Lung (tissue), 11 donors: ENCODE measurements at regions not wholly inside any gene's neighbourhood (a gene's known extent, or its start where the extent isn't known, plus 50 kb on each side); places are given as distances from the start of the nearest gene placed in this dataset.

Source experiments
- ATAC-seq: fragments of 200-7000 bp; cut with Tn5 transposase; one replicate; pipeline ENCODE4 v1.9.1; 2020; ENCODE audit warnings: moderate number of reproducible peaks; ENCODE audit not compliant: insufficient read depth, low FRiP score
- DNase-seq, 3 donors: peaks; one replicate each; pipeline ENCODE4 v3.0.0-alpha.2; 2013 to 2017
- H3K27ac ChIP-seq, 2 donors: one replicate each; pipeline ENCODE4 v1.5.1; 2013; ENCODE audit warnings: mild to moderate bottlenecking in 2 of 2, moderate library complexity in 2 of 2, control low read depth in 1 of 2, inconsistent platforms in 1 of 2, low read depth in 1 of 2, low read length in 1 of 2
- H3K27me3 ChIP-seq, 3 donors: one replicate each; pipeline ENCODE4 v1.5.1; 2013; ENCODE audit warnings: low read length in 2 of 3; ENCODE audit not compliant: control insufficient read depth in 3 of 3, insufficient read depth in 3 of 3
- H3K36me3 ChIP-seq, 4 donors: one replicate each; pipeline ENCODE4 v1.5.1; 2013; ENCODE audit warnings: low read length in 4 of 4, mild to moderate bottlenecking in 1 of 4, moderate library complexity in 1 of 4; ENCODE audit not compliant: control insufficient read depth in 4 of 4, insufficient read depth in 4 of 4
- H3K4me1 ChIP-seq, 5 donors: one replicate each; pipeline ENCODE4 v1.5.1; 2013; ENCODE audit warnings: low read length in 5 of 5, mild to moderate bottlenecking in 2 of 5, moderate library complexity in 1 of 5; ENCODE audit not compliant: control insufficient read depth in 5 of 5, insufficient read depth in 5 of 5
- H3K4me3 ChIP-seq: one replicate; pipeline ENCODE4 v1.5.1; 2013; ENCODE audit warnings: mild to moderate bottlenecking, control low read depth, moderate library complexity
- H3K9ac ChIP-seq, 2 donors: one replicate each; pipeline ENCODE4 v1.5.1; 2013; ENCODE audit warnings: low read length in 2 of 2, control low read depth in 1 of 2; ENCODE audit not compliant: insufficient read depth in 1 of 2
- H3K9me3 ChIP-seq, 4 donors: one replicate each; pipeline ENCODE4 v1.5.1; 2013; ENCODE audit warnings: low read length in 3 of 4, mild to moderate bottlenecking in 1 of 4, moderate library complexity in 1 of 4; ENCODE audit not compliant: control insufficient read depth in 4 of 4, insufficient read depth in 3 of 4
- WGBS, 2 donors: extraction: QIAGEN DNeasy Blood & Tissue Kit; methylation state at CpG; one replicate each; pipeline ENCODE4 v1.1.7; 2013; 5-methylcytosine and 5-hydroxymethylcytosine counted together
- TF ChIP-seq, protein P1 (sequence below): IDR thresholded peaks from 2 replicates; pipeline ENCODE4 v1.5.1; 2012; ENCODE audit warnings: mild to moderate bottlenecking; ENCODE audit errors: control extremely low read depth, extremely low read depth
- donor health status: control.
- donor health status: control.
- donor health status: Bipolar disorder and iron deficiency.
- donor health status: healthy.
- donor health status: DM: yes; HTN: yes; CAD: no.

DNA sequence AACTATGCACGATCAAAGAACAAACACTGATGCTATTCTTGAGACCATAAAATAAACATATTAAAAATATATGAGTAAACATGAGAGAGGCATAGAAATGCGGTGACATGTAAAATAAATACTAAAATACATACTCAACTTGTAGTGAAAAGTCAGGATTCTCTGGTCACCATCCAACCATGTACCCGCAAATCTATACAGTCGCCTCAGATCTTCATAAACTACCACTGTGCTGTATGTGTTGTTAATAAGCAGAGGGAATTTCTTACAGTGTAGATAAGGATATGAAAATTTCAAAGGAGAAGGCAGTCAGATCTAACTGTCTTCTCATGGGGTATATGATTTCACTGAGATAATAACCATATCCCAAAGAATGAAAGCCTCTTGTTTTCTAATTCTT, 67.8 kb upstream of the FAM47B start:
- Histone ChIP-seq H3K36me3 (no peaks in the 10 kb centered on the region), H3K9me3 (peaks cover 0 to 3% (median 1%) of the 10 kb centered on the region in 4 donors), H3K27me3 (peaks cover 0 to 2% (median 0%) of the 10 kb centered on the region in 3 donors), H3K27ac (no peak overlapping the region), H3K4me3 (no peak overlapping the region), H3K4me1 (peaks cover 0 to 7% (median 0%) of the 10 kb centered on the region in 5 donors), H3K9ac (no peak overlapping the region)
- DNase-seq (peak in 2 of 3 donors; percentile 19 to 28), ATAC-seq (no peak)
- WGBS, 2 donors: 66 to 80% methylated on average over 4 of the region's 4 CpGs
- TF ChIP-seq, protein P1, sequence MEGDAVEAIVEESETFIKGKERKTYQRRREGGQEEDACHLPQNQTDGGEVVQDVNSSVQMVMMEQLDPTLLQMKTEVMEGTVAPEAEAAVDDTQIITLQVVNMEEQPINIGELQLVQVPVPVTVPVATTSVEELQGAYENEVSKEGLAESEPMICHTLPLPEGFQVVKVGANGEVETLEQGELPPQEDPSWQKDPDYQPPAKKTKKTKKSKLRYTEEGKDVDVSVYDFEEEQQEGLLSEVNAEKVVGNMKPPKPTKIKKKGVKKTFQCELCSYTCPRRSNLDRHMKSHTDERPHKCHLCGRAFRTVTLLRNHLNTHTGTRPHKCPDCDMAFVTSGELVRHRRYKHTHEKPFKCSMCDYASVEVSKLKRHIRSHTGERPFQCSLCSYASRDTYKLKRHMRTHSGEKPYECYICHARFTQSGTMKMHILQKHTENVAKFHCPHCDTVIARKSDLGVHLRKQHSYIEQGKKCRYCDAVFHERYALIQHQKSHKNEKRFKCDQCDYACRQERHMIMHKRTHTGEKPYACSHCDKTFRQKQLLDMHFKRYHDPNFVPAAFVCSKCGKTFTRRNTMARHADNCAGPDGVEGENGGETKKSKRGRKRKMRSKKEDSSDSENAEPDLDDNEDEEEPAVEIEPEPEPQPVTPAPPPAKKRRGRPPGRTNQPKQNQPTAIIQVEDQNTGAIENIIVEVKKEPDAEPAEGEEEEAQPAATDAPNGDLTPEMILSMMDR: no peak

DNA sequence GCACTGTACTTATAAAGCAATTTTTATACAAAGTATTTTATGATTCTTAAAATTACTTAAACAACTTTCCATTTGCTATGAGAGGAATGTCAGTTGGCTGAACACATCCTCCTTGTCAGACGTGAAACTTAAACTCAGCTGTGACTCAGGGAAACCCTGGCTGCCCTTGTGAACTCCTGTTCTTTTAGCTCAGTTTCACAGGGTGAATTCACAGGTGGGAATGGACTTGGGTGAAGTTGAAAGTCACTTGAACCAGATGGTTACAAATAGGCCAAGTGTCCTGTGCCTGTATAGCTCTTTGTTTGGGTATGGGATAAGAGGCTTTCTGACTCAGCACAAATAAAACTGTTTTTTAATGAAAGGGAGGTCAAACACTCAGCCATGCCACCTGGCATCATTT, 67.4 kb upstream of the FAM47B start:
- DNase-seq (peak; percentile 16 to 54 (median 39)), ATAC-seq (no peak)
- Histone ChIP-seq H3K9ac (no peak overlapping the region), H3K27ac (no peak overlapping the region), H3K4me1 (peaks cover 0 to 7% (median 0%) of the 10 kb centered on the region in 5 donors), H3K36me3 (no peaks in the 10 kb centered on the region), H3K27me3 (peaks cover 0 to 2% (median 0%) of the 10 kb centered on the region in 3 donors), H3K4me3 (no peak overlapping the region), H3K9me3 (peaks cover 0 to 3% (median 1%) of the 10 kb centered on the region in 4 donors)
- TF ChIP-seq, protein P1: no peak
- WGBS, 2 donors: 31 to 41% methylated on average over 1 of the region's 1 CpG

GRCh38 chrX:34877436-34877835, 65.2 kb upstream of the FAM47B start:
- H3K4me1 ChIP-seq: peaks cover 0 to 7% (median 0%) of the 10 kb centered on the region in 5 donors
- WGBS, 2 donors: 71 to 91% methylated on average over 1 of the region's 1 CpG
- no peak overlapping the region for H3K4me3 ChIP-seq
- peaks cover 0 to 2% (median 2%) of the 10 kb centered on the region in 3 donors for H3K27me3 ChIP-seq
- ATAC-seq: no peak
- H3K36me3 ChIP-seq: no peaks in the 10 kb centered on the region
- H3K9me3 ChIP-seq: no peaks in the 10 kb centered on the region
- TF ChIP-seq, protein P1: no peak
- H3K27ac ChIP-seq: no peak overlapping the region
- no peak overlapping the region for H3K9ac ChIP-seq
- DNase-seq: peak in 2 of 3 donors; percentile 47 to 49

DNA sequence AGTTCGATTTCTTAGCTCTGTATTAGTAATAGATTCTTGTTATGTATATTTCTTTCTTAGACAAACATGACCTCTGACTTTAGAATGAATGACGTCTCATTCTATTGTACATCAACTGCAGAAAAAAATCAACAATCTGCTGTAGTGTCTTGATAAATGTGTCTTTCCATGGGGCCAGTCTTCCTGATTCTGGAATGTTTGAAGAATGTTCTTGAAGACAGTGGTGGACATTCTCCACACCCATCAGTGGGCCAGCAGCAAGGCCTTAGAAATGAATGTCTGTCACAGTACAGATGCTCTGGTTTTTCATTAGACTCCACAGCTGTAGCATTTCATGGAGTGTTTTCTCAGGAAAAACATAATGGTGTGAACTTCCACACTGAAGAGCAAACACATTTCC, 63.2 kb upstream of the FAM47B start:
- WGBS, 2 donors: 58 to 79% methylated on average over 2 of the region's 2 CpGs
- H3K4me1 ChIP-seq: peaks cover 0 to 7% (median 0%) of the 10 kb centered on the region in 5 donors
- no peak for ATAC-seq
- H3K9ac ChIP-seq: no peak overlapping the region
- H3K4me3 ChIP-seq: no peak overlapping the region
- H3K9me3 ChIP-seq: no peaks in the 10 kb centered on the region
- no peak for DNase-seq
- peaks cover 0 to 3% (median 2%) of the 10 kb centered on the region in 3 donors for H3K27me3 ChIP-seq
- TF ChIP-seq, protein P1: no peak
- H3K36me3 ChIP-seq: no peaks in the 10 kb centered on the region
- H3K27ac ChIP-seq: no peak overlapping the region
